H1 (cell line): ENCODE measurements at regions not wholly inside any gene's neighbourhood (a gene's known extent, or its start where the extent isn't known, plus 50 kb on each side); places are given as distances from the start of the nearest gene placed in this dataset.

Experiments used
- ATF2 ChIP-seq: IDR thresholded peaks from 2 replicates; pipeline ENCODE4 v1.6.1; 2012; ENCODE audit warnings: low read length, inconsistent platforms

DNA sequence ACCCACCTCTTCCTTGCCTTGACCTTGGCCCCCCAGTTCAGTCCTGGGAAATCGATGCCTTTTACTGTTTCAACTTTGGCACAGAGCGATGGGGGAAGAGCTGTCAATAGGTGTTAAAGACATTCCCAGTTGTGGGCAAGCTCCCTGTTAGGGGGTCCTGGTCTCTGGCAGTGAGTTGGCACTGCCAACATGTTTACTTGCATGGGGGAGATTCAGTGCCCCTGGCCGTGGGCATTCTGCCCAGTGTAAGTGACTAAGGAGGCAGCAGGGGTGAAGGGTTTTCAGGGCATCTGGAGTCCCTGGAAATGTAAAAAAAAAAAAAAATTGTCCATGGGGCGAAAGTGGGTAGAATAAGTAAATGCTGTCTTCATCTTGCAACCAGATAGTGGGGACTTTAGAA lies 407.0 kb downstream of the PTPRU start (continued):
- no peak for TF ChIP-seq ATF2
- TF ChIP-seq, all 59 proteins: peak for 0
